ENCODE measurements at regions not wholly inside any gene's neighbourhood (a gene's known extent, or its start where the extent isn't known, plus 50 kb on each side); places are given as distances from the start of the nearest gene placed in this dataset.

GRCh38 chr1:214823311-214824117 lies 220.5 kb downstream of the CENPF start:
- no peak for TF ChIP-seq CTCF (IDR thresholded peaks at IDR 0.05; ENCODE audit: control insufficient read depth, extremely low read depth, insufficient read depth)
- no peak for DNase-seq (ENCODE audit: low read depth)
- no peak overlapping the region for H3K4me3 ChIP-seq (ENCODE audit: low read depth, low read length)

GRCh38 chr1:214824763-214825162 lies 221.8 kb downstream of the CENPF start:
- no peak for DNase-seq (ENCODE audit: low read depth)
- no peak for TF ChIP-seq CTCF (IDR thresholded peaks at IDR 0.05; ENCODE audit: control insufficient read depth, extremely low read depth, insufficient read depth)

GRCh38 chr1:214826619-214827018 lies 223.6 kb downstream of the CENPF start:
- no peak for TF ChIP-seq CTCF (IDR thresholded peaks at IDR 0.05; ENCODE audit: control insufficient read depth, extremely low read depth, insufficient read depth)
- H3K4me3 ChIP-seq (ENCODE audit: low read depth, low read length), result no peak overlapping the region
- DNase-seq (ENCODE audit: low read depth), result no peak

More at GRCh38 chr1:214824763-214825162, 221.8 kb downstream of the CENPF start:
- H3K4me3 ChIP-seq (ENCODE audit: low read depth, low read length), result no peak overlapping the region

- no peak for DNase-seq (ENCODE audit: low read depth)
- TF ChIP-seq CTCF (IDR thresholded peaks at IDR 0.05; ENCODE audit: control insufficient read depth, extremely low read depth, insufficient read depth), result no peak
Observed at GRCh38 chr1:214827883-214828282, 224.9 kb downstream of the CENPF start.

GRCh38 chr1:214830941-214831340 lies 227.9 kb downstream of the CENPF start:
- no peak for DNase-seq (ENCODE audit: low read depth)
- H3K4me3 ChIP-seq (ENCODE audit: low read depth, low read length), result no peak overlapping the region
- TF ChIP-seq CTCF (IDR thresholded peaks at IDR 0.05; ENCODE audit: control insufficient read depth, extremely low read depth, insufficient read depth), result no peak

More at GRCh38 chr1:214827883-214828282, 224.9 kb downstream of the CENPF start:
- no peak overlapping the region for H3K4me3 ChIP-seq (ENCODE audit: low read depth, low read length)

- no peak overlapping the region for H3K4me3 ChIP-seq (ENCODE audit: low read depth, low read length)
- no peak for TF ChIP-seq CTCF (IDR thresholded peaks at IDR 0.05; ENCODE audit: control insufficient read depth, extremely low read depth, insufficient read depth)
- DNase-seq (ENCODE audit: low read depth), result no peak
Observed at GRCh38 chr1:214831956-214832355, 229.0 kb downstream of the CENPF start.
